OCI-LY7 (cell line): ENCODE measurements at regions not wholly inside any gene's neighbourhood (a gene's known extent, or its start where the extent isn't known, plus 50 kb on each side); places are given as distances from the start of the nearest gene placed in this dataset.

Source experiments
- BruUV-seq: library from RNA; stranded (reverse); fragments of 400-500 nt; replicated peaks from 2 replicates; lab custom pipeline; 2021; lab: Mats Ljungman, UMichigan
- CTCF ChIA-PET: fragments of 300-600 bp; sonication (Branson Sonifier 250); formaldehyde crosslinking; loops from one replicate; lab custom pipeline; 2022; ENCODE audit warnings: antibody characterized with exemption; ENCODE audit not compliant: unreplicated experiment; lab: Charles Lee
- POLR2A ChIA-PET: fragments of 300-600 bp; sonication (Branson Sonifier 250); formaldehyde crosslinking; loops from one replicate; lab custom pipeline; 2022; ENCODE audit warnings: antibody characterized with exemption; lab: Charles Lee
- DNase-seq: peaks from one replicate; pipeline ENCODE4 v3.0.0-alpha.2; 2015; ENCODE audit warnings: low spot score
- H2AFZ ChIP-seq: fragments of 200-600 bp; sonication (generic), shearing (Covaris generic); 2 replicates; pipeline ENCODE4 v1.6.1; 2014; ENCODE audit warnings: mild to moderate bottlenecking, antibody characterized with exemption, low read length, moderate library complexity
- H3K27ac ChIP-seq: fragments of 200-600 bp; sonication (generic); 2 replicates; pipeline ENCODE4 v1.5.1; 2014; ENCODE audit warnings: mixed run types, low read depth, mild to moderate bottlenecking, moderate library complexity, low read length, inconsistent platforms; ENCODE audit not compliant: poor library complexity, severe bottlenecking
- H3K36me3 ChIP-seq: fragments of 200-600 bp; sonication (generic); 2 replicates; pipeline ENCODE4 v1.6.1; 2014; ENCODE audit warnings: mild to moderate bottlenecking, antibody characterized with exemption, low read length, moderate library complexity, mixed read lengths; ENCODE audit not compliant: insufficient read depth
- H3K4me1 ChIP-seq: fragments of 200-600 bp; sonication (generic); 2 replicates; pipeline ENCODE4 v1.5.1; 2014; ENCODE audit warnings: mild to moderate bottlenecking, low read length; ENCODE audit not compliant: insufficient read depth, poor library complexity, severe bottlenecking
- H3K4me2 ChIP-seq: fragments of 200-600 bp; sonication (generic); 2 replicates; pipeline ENCODE4 v1.6.1; 2014; ENCODE audit warnings: mild to moderate bottlenecking, low read length
- H3K4me3 ChIP-seq: fragments of 200-600 bp; sonication (generic); 2 replicates; pipeline ENCODE4 v1.5.1; 2014; ENCODE audit warnings: mild to moderate bottlenecking, low read depth, low read length; ENCODE audit not compliant: poor library complexity, severe bottlenecking
- H3K79me2 ChIP-seq: fragments of 200-600 bp; sonication (generic); 2 replicates; pipeline ENCODE4 v1.6.1; 2016; ENCODE audit warnings: low read depth, mild to moderate bottlenecking, low read length, moderate library complexity, mixed read lengths; ENCODE audit not compliant: insufficient read depth
- H3K9me2 ChIP-seq: fragments of 200-600 bp; sonication (generic); 2 replicates; pipeline ENCODE4 v1.6.1; 2016; ENCODE audit warnings: mild to moderate bottlenecking, low read length, mixed read lengths; ENCODE audit not compliant: insufficient read depth
- H3K9me3 ChIP-seq: fragments of 200-600 bp; sonication (generic); 2 replicates; pipeline ENCODE4 v1.6.1; 2014; ENCODE audit warnings: mild to moderate bottlenecking, mixed run types, low read length, mixed read lengths
- H4K20me1 ChIP-seq: fragments of 200-600 bp; sonication (generic); 2 replicates; pipeline ENCODE4 v1.6.1; 2014; ENCODE audit warnings: mild to moderate bottlenecking, antibody characterized with exemption, low read length, moderate library complexity, mixed read lengths; ENCODE audit not compliant: insufficient read depth
- CTCF ChIP-seq: fragments of 200-600 bp; sonication (generic); conservative IDR thresholded peaks from 2 replicates; pipeline ENCODE4 v1.5.1; 2014; ENCODE audit warnings: mild to moderate bottlenecking, antibody characterized with exemption, low read length, moderate library complexity, mixed read lengths
- EZH2phosphoT487 ChIP-seq: fragments of 200-600 bp; sonication (generic); IDR thresholded peaks from 2 replicates; pipeline ENCODE4 v1.6.1; 2018; ENCODE audit warnings: low read depth, borderline replicate concordance, mild to moderate bottlenecking, mixed run types, antibody characterized with exemption, low read length, moderate library complexity, mixed read lengths
- intact Hi-C: fragments of 100-400 bp; cut with micrococcal nuclease; formaldehyde crosslinking; loops from one replicate; pipeline ENCODE4 v1.10.0; 2022; ENCODE audit not compliant: unreplicated experiment

- no peaks in the 10 kb centered on the region for H4K20me1 ChIP-seq
- intact Hi-C loops, result no loop called here
- H3K27ac ChIP-seq, result no peak overlapping the region
- H3K36me3 ChIP-seq, result no peaks in the 10 kb centered on the region
- no peak for TF ChIP-seq CTCF
- no peak for TF ChIP-seq EZH2phosphoT487
- no peak overlapping the region for H3K4me2 ChIP-seq
- no peaks in the 10 kb centered on the region for H3K9me2 ChIP-seq
- H3K9me3 ChIP-seq, result no peaks in the 10 kb centered on the region
- H3K79me2 ChIP-seq, result no peaks in the 10 kb centered on the region
- no peak overlapping the region for H2AFZ ChIP-seq
- no peak overlapping the region for H3K4me3 ChIP-seq
- POLR2A ChIA-PET, result interaction anchor here (0.7 to 0.9 kb wide), 2 partner anchors 14 to 879 kb away, joined by 3 read pairs; no protein-coding TSS in a partner anchor
- DNase-seq, result no peak
- no TSS peak for BruUV-seq
- CTCF ChIA-PET, result no interaction called here
- no peaks in the 10 kb centered on the region for H3K4me1 ChIP-seq
These were observed 84.3 kb upstream of the SKAP2 start for GRCh38 chr7:26948617-26949118.

GRCh38 chr7:26944501-26945358, 80.3 kb upstream of the SKAP2 start:
- POLR2A ChIA-PET, result no interaction called here

More at GRCh38 chr7:26944501-26945358, 80.3 kb upstream of the SKAP2 start:
- Histone ChIP-seq H3K27ac (no peak overlapping the region), H3K9me3 (no peaks in the 10 kb centered on the region), H2AFZ (no peak overlapping the region), H3K36me3 (no peaks in the 10 kb centered on the region), H4K20me1 (no peaks in the 10 kb centered on the region), H3K79me2 (no peaks in the 10 kb centered on the region), H3K4me2 (no peak overlapping the region), H3K9me2 (no peaks in the 10 kb centered on the region), H3K4me3 (no peak overlapping the region), H3K4me1 (no peaks in the 10 kb centered on the region)
- CTCF ChIA-PET, result no interaction called here
- no peak for TF ChIP-seq EZH2phosphoT487
- no peak for TF ChIP-seq CTCF
- no TSS peak for BruUV-seq
- DNase-seq, result no peak
- intact Hi-C loops, result no loop called here
